ENCODE measurements at regions not wholly inside any gene's neighbourhood (a gene's known extent, or its start where the extent isn't known, plus 50 kb on each side); places are given as distances from the start of the nearest gene placed in this dataset.

- H3K4me1 ChIP-seq = peaks cover 16% of the 10 kb centered on the region
- H3K27me3 ChIP-seq = no peaks in the 10 kb centered on the region
- H3K9me3 ChIP-seq = no peaks in the 10 kb centered on the region
- H3K36me3 ChIP-seq (ENCODE audit: low read depth, missing control alignments) = no peaks in the 10 kb centered on the region
- WGBS, 2 donors = 50 to 60% methylated on average over 2 of the region's 2 CpGs
- no peak for TF ChIP-seq POLR2A (IDR thresholded peaks at IDR 0.05)
- TF ChIP-seq, protein P1, sequence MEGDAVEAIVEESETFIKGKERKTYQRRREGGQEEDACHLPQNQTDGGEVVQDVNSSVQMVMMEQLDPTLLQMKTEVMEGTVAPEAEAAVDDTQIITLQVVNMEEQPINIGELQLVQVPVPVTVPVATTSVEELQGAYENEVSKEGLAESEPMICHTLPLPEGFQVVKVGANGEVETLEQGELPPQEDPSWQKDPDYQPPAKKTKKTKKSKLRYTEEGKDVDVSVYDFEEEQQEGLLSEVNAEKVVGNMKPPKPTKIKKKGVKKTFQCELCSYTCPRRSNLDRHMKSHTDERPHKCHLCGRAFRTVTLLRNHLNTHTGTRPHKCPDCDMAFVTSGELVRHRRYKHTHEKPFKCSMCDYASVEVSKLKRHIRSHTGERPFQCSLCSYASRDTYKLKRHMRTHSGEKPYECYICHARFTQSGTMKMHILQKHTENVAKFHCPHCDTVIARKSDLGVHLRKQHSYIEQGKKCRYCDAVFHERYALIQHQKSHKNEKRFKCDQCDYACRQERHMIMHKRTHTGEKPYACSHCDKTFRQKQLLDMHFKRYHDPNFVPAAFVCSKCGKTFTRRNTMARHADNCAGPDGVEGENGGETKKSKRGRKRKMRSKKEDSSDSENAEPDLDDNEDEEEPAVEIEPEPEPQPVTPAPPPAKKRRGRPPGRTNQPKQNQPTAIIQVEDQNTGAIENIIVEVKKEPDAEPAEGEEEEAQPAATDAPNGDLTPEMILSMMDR (IDR thresholded peaks at IDR 0.05) = no peak
- no peak overlapping the region for H3K4me3 ChIP-seq
- intact Hi-C loops (cut with DNase I; ENCODE audit: low total_unique reads) = no loop called here
- DNase-seq = peak; percentile 78
- H3K27ac ChIP-seq = peak overlapping the region in 1 of 2 donors; percentile 22
These were observed 390.7 kb upstream of the RGMA start for GRCh38 chr15:93479715-93480114.

DNA sequence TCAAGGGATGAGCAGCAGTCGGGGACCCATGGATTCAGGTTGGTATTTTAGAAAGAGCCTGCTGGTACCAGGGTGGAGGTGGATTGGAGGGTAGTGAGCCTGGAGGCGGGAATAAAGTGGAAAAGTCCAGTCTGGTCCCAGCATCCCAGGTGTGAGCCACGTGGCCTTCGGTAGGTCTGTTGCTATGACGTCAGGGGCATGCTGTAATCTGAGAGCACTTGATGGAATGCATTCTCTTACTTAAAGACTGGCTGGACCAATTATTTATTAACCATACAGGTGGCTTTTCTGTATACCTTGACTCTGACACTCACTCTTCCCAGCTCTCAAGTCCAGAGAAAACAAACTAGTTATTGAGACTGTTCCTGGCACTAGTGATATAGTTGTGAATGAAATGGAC lies 389.9 kb upstream of the RGMA start:
- Histone ChIP-seq H3K9me3 (no peaks in the 10 kb centered on the region), H3K27ac (peak overlapping the region in 1 of 2 donors; percentile 28), H3K36me3 (ENCODE audit: low read depth, missing control alignments) (no peaks in the 10 kb centered on the region), H3K4me3 (no peak overlapping the region), H3K4me1 (peaks cover 16% of the 10 kb centered on the region), H3K27me3 (no peaks in the 10 kb centered on the region)
- intact Hi-C loops (cut with DNase I; ENCODE audit: low total_unique reads) = no loop called here
- WGBS, 2 donors = 84 to 87% methylated on average over 5 of the region's 5 CpGs
- TF ChIP-seq, protein P1 (IDR thresholded peaks at IDR 0.05) = no peak
- TF ChIP-seq POLR2A (IDR thresholded peaks at IDR 0.05) = no peak
- DNase-seq = no peak

DNA sequence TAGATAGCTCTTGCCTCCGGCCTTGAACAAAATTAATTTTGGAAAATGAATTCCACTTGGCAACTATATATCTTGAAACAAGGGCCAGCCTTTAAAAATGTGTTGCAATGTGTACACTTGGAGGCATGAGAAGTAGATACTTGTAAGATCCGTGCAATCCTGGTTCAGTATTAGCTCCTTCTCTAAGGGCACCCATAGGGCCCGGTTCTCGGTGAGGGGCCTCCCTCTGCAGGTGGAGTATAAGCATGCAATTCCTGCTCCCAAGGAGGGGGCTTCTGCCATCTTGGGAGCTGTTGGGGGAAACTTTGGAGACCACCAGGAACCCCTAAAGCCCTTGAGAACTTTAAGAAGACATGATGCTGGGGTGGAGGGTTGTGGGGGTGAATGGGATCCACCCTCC lies 388.7 kb upstream of the RGMA start:
- TF ChIP-seq, protein P1 (IDR thresholded peaks at IDR 0.05) = no peak
- TF ChIP-seq POLR2A (IDR thresholded peaks at IDR 0.05) = no peak
- Histone ChIP-seq H3K27ac (no peak overlapping the region), H3K27me3 (no peaks in the 10 kb centered on the region), H3K4me3 (no peak overlapping the region), H3K36me3 (ENCODE audit: low read depth, missing control alignments) (no peaks in the 10 kb centered on the region), H3K4me1 (peaks cover 16% of the 10 kb centered on the region), H3K9me3 (no peaks in the 10 kb centered on the region)
- intact Hi-C loops (cut with DNase I; ENCODE audit: low total_unique reads) = no loop called here
- WGBS, 2 donors = 51 to 73% methylated on average over 4 of the region's 4 CpGs
- no peak for DNase-seq

- no peak for DNase-seq
- no peaks in the 10 kb centered on the region for H3K27me3 ChIP-seq
- no peaks in the 10 kb centered on the region for H3K9me3 ChIP-seq
- peak overlapping the region in 1 of 2 donors; percentile 36 for H3K27ac ChIP-seq
- intact Hi-C loops (cut with DNase I; ENCODE audit: low total_unique reads) = no loop called here
- 36 to 54% methylated on average over 4 of the region's 4 CpGs for WGBS, 2 donors
- TF ChIP-seq, protein P1 (IDR thresholded peaks at IDR 0.05) = no peak
- no peak for TF ChIP-seq POLR2A (IDR thresholded peaks at IDR 0.05)
- no peaks in the 10 kb centered on the region for H3K36me3 ChIP-seq (ENCODE audit: low read depth, missing control alignments)
- H3K4me1 ChIP-seq = peaks cover 16% of the 10 kb centered on the region
- H3K4me3 ChIP-seq = no peak overlapping the region
These were observed 388.2 kb upstream of the RGMA start for GRCh38 chr15:93477188-93477587.

DNA sequence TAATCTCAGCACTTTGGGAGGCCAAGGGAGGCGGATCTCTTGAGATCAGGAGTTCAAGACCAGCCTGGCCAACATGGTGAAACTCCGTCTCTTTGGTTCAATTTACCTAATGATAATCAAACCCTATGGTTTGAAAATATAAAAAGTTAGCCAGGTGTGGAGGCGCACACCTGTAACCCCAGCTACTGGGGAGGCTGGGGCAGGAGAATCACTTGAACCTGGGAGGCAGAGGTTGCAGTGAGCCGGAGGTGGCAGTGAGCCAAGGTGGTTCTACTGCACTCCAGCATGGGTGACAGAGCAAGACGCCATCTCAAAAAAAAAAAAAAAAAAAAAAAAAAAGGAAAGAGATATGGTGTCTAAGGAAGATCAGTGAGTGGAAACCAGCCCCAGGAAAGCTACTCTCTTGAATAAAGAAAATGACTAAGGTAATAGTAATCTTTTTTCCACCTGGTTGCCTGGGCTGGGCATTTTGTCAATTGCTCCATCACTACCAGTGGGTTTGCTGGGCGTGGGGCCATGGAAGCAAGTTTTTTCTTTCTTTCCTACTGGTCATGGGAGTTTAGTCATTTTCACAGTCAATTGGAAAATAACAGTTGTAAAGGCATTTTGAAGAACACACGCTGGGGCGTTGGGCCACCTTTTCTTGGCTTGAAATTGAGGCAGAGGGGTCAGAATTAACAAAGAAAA lies 387.6 kb upstream of the RGMA start:
- Histone ChIP-seq H3K27ac (no peak overlapping the region), H3K36me3 (ENCODE audit: low read depth, missing control alignments) (no peaks in the 10 kb centered on the region), H3K27me3 (no peaks in the 10 kb centered on the region), H3K4me1 (peaks cover 16% of the 10 kb centered on the region), H3K4me3 (no peak overlapping the region), H3K9me3 (no peaks in the 10 kb centered on the region)
- no peak for DNase-seq
- intact Hi-C loops (cut with DNase I; ENCODE audit: low total_unique reads) = no loop called here
- 70 to 89% methylated on average over 8 of the region's 8 CpGs for WGBS, 2 donors
- TF ChIP-seq, protein P1 (IDR thresholded peaks at IDR 0.05) = no peak
- TF ChIP-seq POLR2A (IDR thresholded peaks at IDR 0.05) = no peak

All from testis (tissue), 2 donors.